ENCODE measurements at regions not wholly inside any gene's neighbourhood (a gene's known extent, or its start where the extent isn't known, plus 50 kb on each side); places are given as distances from the start of the nearest gene placed in this dataset.

DNA sequence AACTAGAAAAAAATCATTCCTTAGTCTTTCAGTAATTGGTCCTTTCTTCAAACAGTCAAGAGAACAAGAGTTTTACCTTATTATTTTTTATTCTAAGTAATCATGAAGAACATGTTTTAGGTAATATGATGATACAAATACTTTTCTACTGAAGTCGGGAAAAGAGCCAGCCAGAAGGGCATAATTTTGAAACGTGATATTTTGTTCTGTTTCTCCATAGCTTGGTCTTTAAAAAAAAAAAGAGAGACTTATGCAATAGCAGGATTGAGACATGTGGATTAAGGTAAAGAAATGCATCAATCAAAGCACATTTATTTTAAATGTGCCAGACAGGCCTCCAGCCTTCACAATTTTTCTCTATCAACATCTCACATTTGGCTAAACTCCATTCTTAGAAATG lies 1016.8 kb downstream of the CNTNAP5 start:
- intact Hi-C loops (cut with micrococcal nuclease; ENCODE audit: unreplicated experiment) = no loop called here
- in situ Hi-C loops (cut with MboI) = no loop called here
- ATAC-seq = no peak
- no peak for FAIRE-seq
- no peak for DNase-seq (ENCODE audit: low read depth, low spot score)
- Histone ChIP-seq H3K27me3 (replicated peaks in 1 of 2; ENCODE audit: control insufficient read depth in 2 of 2, insufficient read depth in 2 of 2, low read length in 1 of 2) (no peaks in the 10 kb centered on the region), H4K20me1 (ENCODE audit: control insufficient read depth, insufficient read depth) (no peaks in the 10 kb centered on the region), H3K9me3 (replicated peaks; ENCODE audit: control insufficient read depth, insufficient read depth, low read length) (no peaks in the 10 kb centered on the region), H3K79me2 (ENCODE audit: control insufficient read depth, insufficient read depth, low read length) (no peaks in the 10 kb centered on the region), H3K4me2 (ENCODE audit: control insufficient read depth, insufficient read depth) (no peak overlapping the region), H3K27ac (ENCODE audit: control insufficient read depth, insufficient read depth) (no peak overlapping the region), H2AFZ (ENCODE audit: control insufficient read depth, low read depth, low read length) (no peak overlapping the region), H3K36me3 (ENCODE audit: control insufficient read depth in 2 of 2, insufficient read depth in 2 of 2, low read length in 1 of 2) (no peaks in the 10 kb centered on the region), H3K4me1 (ENCODE audit: control insufficient read depth, insufficient read depth, low read length) (no peaks in the 10 kb centered on the region), H3K4me3 (no peak overlapping the region), H3K9ac (ENCODE audit: control insufficient read depth, insufficient read depth, low read length) (no peak overlapping the region)
- 29% methylated on average over 2 of the region's 2 CpGs for WGBS (ENCODE audit: insufficient coverage, insufficient replicate concordance, low lambda C conversion rate, missing lambda C conversion rate)
- BruUV-seq (replicated peaks) = no TSS peak
- ChIA-PET POLR2A (no interaction called here), RAD21 (ENCODE audit: unreplicated experiment) (no interaction called here), SMC1A (ENCODE audit: uncharacterized antibody, unreplicated experiment) (interaction anchor here (0.6 kb wide), 1 partner anchor 8 kb away, joined by 5 read pairs; no protein-coding TSS in a partner anchor), CTCF (no interaction called here)
- TF ChIP-seq RB1 (IDR thresholded peaks at IDR 0.05; ENCODE audit: borderline replicate concordance) = no peak
- no peak for TF ChIP-seq CHD1 (IDR thresholded peaks at IDR 0.05; ENCODE audit: low read depth, low read length)
- no peak for TF ChIP-seq HCFC1 (IDR thresholded peaks at IDR 0.05; ENCODE audit: low read length)
- TF ChIP-seq MEF2B (IDR thresholded peaks at IDR 0.05; ENCODE audit: partially characterized antibody, poor library complexity, severe bottlenecking) = no peak
- TF ChIP-seq YY1 (IDR thresholded peaks at IDR 0.05; ENCODE audit: low read depth, low read length) = no peak
- TF ChIP-seq CEBPB (IDR thresholded peaks at IDR 0.05; ENCODE audit: borderline replicate concordance in 1 of 2, low read depth in 2 of 2, low read length in 2 of 2) = no peak
- TF ChIP-seq POLR2AphosphoS2 (IDR thresholded peaks at IDR 0.05; ENCODE audit: low read depth, low read length) = no peak

DNA sequence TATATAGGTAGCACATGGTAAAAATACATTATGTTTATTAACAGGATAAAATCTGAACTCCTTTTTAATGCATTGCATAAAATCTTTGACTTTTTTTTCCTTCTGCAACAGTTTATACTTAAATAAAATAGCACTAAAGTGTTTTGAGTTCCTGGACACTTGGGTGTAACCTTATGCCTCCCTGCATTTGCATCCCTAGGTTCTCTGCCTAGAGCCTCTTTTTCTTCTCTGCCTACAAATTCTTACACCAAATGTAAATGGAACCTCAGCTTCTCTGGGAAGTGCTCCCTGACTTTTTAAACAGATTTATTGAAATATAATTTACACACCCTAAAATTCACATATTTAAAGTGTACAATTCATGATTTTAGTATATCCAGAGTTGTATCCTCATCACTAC lies 1017.6 kb downstream of the CNTNAP5 start:
- no peak overlapping the region for H2AFZ ChIP-seq (ENCODE audit: control insufficient read depth, low read depth, low read length)
- H4K20me1 ChIP-seq (ENCODE audit: control insufficient read depth, insufficient read depth) = no peaks in the 10 kb centered on the region
- intact Hi-C loops (cut with micrococcal nuclease; ENCODE audit: unreplicated experiment) = no loop called here
- H3K4me1 ChIP-seq (ENCODE audit: control insufficient read depth, insufficient read depth, low read length) = no peaks in the 10 kb centered on the region
- no peak overlapping the region for H3K27ac ChIP-seq (ENCODE audit: control insufficient read depth, insufficient read depth)
- ATAC-seq = no peak
- no peak overlapping the region for H3K4me2 ChIP-seq (ENCODE audit: control insufficient read depth, insufficient read depth)
- H3K27me3 ChIP-seq (replicated peaks in 1 of 2; ENCODE audit: control insufficient read depth in 2 of 2, insufficient read depth in 2 of 2, low read length in 1 of 2) = no peaks in the 10 kb centered on the region
- SMC1A ChIA-PET (ENCODE audit: uncharacterized antibody, unreplicated experiment) = no interaction called here
- no peaks in the 10 kb centered on the region for H3K9me3 ChIP-seq (replicated peaks; ENCODE audit: control insufficient read depth, insufficient read depth, low read length)
- POLR2A ChIA-PET = no interaction called here
- H3K36me3 ChIP-seq (ENCODE audit: control insufficient read depth in 2 of 2, insufficient read depth in 2 of 2, low read length in 1 of 2) = no peaks in the 10 kb centered on the region
- in situ Hi-C loops (cut with MboI) = no loop called here
- TF ChIP-seq EZH2 (IDR thresholded peaks at IDR 0.05; ENCODE audit: borderline replicate concordance, control insufficient read depth, low read depth, low read length) (no peak), POLR2AphosphoS2 (IDR thresholded peaks at IDR 0.05; ENCODE audit: low read depth, low read length) (no peak), NFYA (IDR thresholded peaks at IDR 0.05; ENCODE audit: borderline replicate concordance, low read depth, low read length) (no peak)
- CTCF ChIA-PET = no interaction called here
- DNase-seq (ENCODE audit: low read depth, low spot score) = no peak
- FAIRE-seq = no peak
- no peak overlapping the region for H3K9ac ChIP-seq (ENCODE audit: control insufficient read depth, insufficient read depth, low read length)
- RAD21 ChIA-PET (ENCODE audit: unreplicated experiment) = no interaction called here
- no peaks in the 10 kb centered on the region for H3K79me2 ChIP-seq (ENCODE audit: control insufficient read depth, insufficient read depth, low read length)
- no peak overlapping the region for H3K4me3 ChIP-seq
- BruUV-seq (replicated peaks) = no TSS peak

All from GM12878 (cell line).